ENCODE measurements at regions not wholly inside any gene's neighbourhood (a gene's known extent, or its start where the extent isn't known, plus 50 kb on each side); places are given as distances from the start of the nearest gene placed in this dataset.

DNA sequence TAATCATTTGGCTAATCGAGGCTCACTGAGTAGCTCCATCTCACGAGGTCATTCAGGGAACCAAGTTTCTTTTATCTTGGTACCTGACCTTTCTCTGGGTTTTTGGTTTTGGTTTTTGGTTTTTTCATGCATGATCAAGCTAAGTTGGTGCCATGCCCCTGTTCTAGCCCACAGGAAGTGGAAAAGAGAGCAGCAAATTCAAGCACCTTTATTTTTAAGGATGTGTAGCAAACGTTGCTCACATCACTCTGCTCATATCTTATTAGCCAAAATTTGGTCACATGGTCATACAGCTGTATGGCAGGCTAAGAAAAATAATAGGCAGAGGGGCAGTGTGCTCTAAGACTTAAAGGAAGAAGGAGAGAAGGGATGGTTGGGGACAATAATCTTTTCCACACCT is 593.5 kb downstream of the DIAPH3 start:
- TF ChIP-seq, protein P1, sequence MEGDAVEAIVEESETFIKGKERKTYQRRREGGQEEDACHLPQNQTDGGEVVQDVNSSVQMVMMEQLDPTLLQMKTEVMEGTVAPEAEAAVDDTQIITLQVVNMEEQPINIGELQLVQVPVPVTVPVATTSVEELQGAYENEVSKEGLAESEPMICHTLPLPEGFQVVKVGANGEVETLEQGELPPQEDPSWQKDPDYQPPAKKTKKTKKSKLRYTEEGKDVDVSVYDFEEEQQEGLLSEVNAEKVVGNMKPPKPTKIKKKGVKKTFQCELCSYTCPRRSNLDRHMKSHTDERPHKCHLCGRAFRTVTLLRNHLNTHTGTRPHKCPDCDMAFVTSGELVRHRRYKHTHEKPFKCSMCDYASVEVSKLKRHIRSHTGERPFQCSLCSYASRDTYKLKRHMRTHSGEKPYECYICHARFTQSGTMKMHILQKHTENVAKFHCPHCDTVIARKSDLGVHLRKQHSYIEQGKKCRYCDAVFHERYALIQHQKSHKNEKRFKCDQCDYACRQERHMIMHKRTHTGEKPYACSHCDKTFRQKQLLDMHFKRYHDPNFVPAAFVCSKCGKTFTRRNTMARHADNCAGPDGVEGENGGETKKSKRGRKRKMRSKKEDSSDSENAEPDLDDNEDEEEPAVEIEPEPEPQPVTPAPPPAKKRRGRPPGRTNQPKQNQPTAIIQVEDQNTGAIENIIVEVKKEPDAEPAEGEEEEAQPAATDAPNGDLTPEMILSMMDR (IDR thresholded peaks at IDR 0.05; ENCODE audit: unreplicated experiment) = no peak
- Mint-ChIP-seq H3K27ac (ENCODE audit: low read depth, unreplicated experiment) (no peak overlapping the region), H3K4me1 (ENCODE audit: insufficient read depth, unreplicated experiment) (no peaks in the 10 kb centered on the region), H3K36me3 (ENCODE audit: insufficient read depth, unreplicated experiment) (no peaks in the 10 kb centered on the region), H3K4me3 (ENCODE audit: unreplicated experiment) (no peak overlapping the region), H3K27me3 (ENCODE audit: insufficient read depth, unreplicated experiment) (peaks cover 94% of the 10 kb centered on the region), H3K9me3 (ENCODE audit: unreplicated experiment) (no peaks in the 10 kb centered on the region)
- ChIA-PET POLR2A (no interaction called here), CTCF (no interaction called here)
- DNase-seq (ENCODE audit: unreplicated experiment) = no peak
- intact Hi-C loops (cut with micrococcal nuclease) = no loop called here
- BruUV-seq (replicated peaks) = no TSS peak

DNA sequence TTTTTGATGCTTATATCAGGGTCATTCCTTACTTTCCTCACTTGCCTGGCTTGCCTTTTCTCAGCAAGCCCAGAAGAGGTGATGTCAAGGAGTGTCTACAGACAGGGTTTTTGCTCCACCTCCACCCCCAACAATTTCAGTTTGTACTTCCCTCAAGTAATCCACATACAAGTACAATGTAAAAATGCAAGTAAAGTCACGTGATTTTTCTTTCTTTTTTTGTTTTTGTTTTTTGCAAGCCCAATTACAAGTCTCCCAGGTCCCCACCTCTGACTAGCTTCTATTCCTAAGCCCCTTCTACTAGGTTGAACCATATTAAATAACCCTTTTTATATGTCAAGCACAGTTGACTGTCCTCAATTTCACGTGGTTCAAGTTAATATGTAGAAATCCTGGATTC is 579.6 kb downstream of the DIAPH3 start:
- H3K9me3 Mint-ChIP-seq (ENCODE audit: unreplicated experiment) = no peaks in the 10 kb centered on the region
- no peak for DNase-seq (ENCODE audit: unreplicated experiment)
- H3K4me1 Mint-ChIP-seq (ENCODE audit: insufficient read depth, unreplicated experiment) = no peaks in the 10 kb centered on the region
- intact Hi-C loops (cut with micrococcal nuclease) = loop anchor here (1.0 kb wide), 1 partner anchor 21 kb away; no protein-coding TSS in a partner anchor
- no peak overlapping the region for H3K4me3 Mint-ChIP-seq (ENCODE audit: unreplicated experiment)
- ChIA-PET CTCF (no interaction called here), POLR2A (no interaction called here)
- BruUV-seq (replicated peaks) = no TSS peak
- no peak overlapping the region for H3K27ac Mint-ChIP-seq (ENCODE audit: low read depth, unreplicated experiment)
- peaks cover 92% of the 10 kb centered on the region for H3K27me3 Mint-ChIP-seq (ENCODE audit: insufficient read depth, unreplicated experiment)
- no peaks in the 10 kb centered on the region for H3K36me3 Mint-ChIP-seq (ENCODE audit: insufficient read depth, unreplicated experiment)
- TF ChIP-seq, protein P1 (IDR thresholded peaks at IDR 0.05; ENCODE audit: unreplicated experiment) = no peak

DNA sequence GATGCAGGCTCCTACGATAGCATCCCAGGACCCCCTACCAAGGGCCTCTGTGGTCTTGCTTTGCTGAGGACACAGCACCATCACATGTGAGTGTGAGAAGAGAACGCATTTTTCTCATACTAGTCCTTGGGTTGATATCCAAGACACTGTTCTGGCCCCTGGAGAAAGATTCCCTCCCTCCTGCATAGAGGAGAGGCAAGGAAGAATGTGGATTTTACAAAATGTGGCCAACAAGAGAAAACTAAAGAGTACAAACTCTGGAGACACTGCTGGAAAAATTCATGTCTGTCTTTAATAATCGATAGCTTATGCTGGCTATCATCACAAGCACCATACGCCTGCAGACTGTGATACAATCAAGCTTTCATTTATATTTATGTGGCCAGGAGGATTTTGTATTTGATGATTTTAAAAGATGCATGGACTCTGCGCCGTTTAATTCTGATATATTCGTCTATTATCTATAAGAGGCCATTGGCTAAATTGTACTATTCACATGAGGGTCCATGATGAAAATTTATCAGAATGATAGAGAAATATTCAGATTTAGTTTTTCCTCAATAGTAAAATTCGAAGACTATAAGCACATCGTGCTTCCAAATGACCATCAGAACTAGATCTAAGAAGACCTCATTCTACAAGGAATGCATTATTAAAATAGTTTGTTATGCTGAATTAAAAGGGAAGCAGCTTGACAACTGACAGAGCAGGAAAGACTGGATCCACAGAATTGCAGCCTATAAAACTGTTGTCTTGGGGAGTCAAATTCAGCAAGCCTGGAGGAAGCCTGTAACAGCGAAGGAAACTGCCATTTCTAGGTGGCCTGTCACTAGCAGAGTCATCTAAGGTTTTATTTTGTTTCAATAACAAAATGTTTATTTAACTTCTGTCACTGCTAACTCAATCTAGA is 578.7 kb downstream of the DIAPH3 start:
- Mint-ChIP-seq H3K27me3 (ENCODE audit: insufficient read depth, unreplicated experiment) (peaks cover 85% of the 10 kb centered on the region), H3K36me3 (ENCODE audit: insufficient read depth, unreplicated experiment) (no peaks in the 10 kb centered on the region), H3K27ac (ENCODE audit: low read depth, unreplicated experiment) (no peak overlapping the region), H3K4me1 (ENCODE audit: insufficient read depth, unreplicated experiment) (no peaks in the 10 kb centered on the region), H3K9me3 (ENCODE audit: unreplicated experiment) (no peaks in the 10 kb centered on the region), H3K4me3 (ENCODE audit: unreplicated experiment) (no peak overlapping the region)
- no peak for DNase-seq (ENCODE audit: unreplicated experiment)
- no TSS peak for BruUV-seq (replicated peaks)
- POLR2A ChIA-PET = no interaction called here
- intact Hi-C loops (cut with micrococcal nuclease) = loop anchor here (1.0 kb wide), 1 partner anchor 20 kb away; no protein-coding TSS in a partner anchor
- TF ChIP-seq, protein P1 (IDR thresholded peaks at IDR 0.05; ENCODE audit: unreplicated experiment) = no peak
- CTCF ChIA-PET = no interaction called here

DNA sequence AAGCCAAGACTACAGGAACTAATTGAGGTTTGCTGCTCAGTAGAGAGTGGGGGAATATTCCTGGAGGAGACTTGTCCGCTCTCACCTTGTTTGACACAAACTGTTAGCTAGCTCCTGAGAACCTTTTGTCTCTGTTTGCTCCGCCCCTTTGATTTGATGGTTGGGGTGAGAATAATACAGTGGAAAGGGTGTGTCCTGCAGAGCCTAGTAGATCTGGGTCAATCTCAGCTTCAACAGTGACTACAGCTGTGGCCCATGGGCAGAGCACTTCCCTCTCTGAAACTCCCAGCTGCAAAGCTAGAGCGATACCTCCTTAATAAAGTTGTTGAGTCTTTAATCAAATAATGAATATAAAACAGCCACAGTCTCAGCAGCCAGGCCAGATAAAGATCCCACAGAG is 576.7 kb downstream of the DIAPH3 start:
- ChIA-PET CTCF (no interaction called here), POLR2A (no interaction called here)
- Mint-ChIP-seq H3K4me3 (ENCODE audit: unreplicated experiment) (no peak overlapping the region), H3K27ac (ENCODE audit: low read depth, unreplicated experiment) (no peak overlapping the region), H3K9me3 (ENCODE audit: unreplicated experiment) (peaks cover 6% of the 10 kb centered on the region), H3K4me1 (ENCODE audit: insufficient read depth, unreplicated experiment) (no peaks in the 10 kb centered on the region), H3K27me3 (ENCODE audit: insufficient read depth, unreplicated experiment) (peaks cover 78% of the 10 kb centered on the region), H3K36me3 (ENCODE audit: insufficient read depth, unreplicated experiment) (no peaks in the 10 kb centered on the region)
- TF ChIP-seq, protein P1 (IDR thresholded peaks at IDR 0.05; ENCODE audit: unreplicated experiment) = no peak
- no peak for DNase-seq (ENCODE audit: unreplicated experiment)
- intact Hi-C loops (cut with micrococcal nuclease) = no loop called here
- no TSS peak for BruUV-seq (replicated peaks)
